ENCODE measurements at regions not wholly inside any gene's neighbourhood (a gene's known extent, or its start where the extent isn't known, plus 50 kb on each side); places are given as distances from the start of the nearest gene placed in this dataset.

DNA sequence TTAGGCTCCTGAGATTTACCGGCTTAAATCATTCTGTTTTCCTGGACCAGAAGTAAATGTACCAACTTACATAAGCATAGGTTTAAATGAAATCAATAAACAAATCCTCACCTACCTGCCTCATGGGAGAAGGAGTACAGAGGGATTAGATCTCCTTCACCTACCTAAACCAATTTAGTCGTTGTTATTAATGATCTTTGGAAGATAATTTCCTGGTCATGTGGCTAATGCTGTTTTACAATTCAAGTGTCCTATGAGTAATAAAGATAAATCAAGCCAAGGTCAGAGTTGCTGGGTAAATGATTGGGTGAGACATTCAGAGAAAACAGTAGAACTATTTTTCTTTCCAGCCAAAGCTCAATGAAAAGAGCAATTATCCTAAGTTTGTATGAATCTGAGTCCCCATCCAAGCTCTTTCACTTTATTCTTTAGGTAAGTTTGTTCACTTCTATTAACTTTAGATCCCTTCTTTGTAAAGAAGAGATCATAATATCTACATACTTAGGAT lies 423.0 kb upstream of the FAM241A start:
- FAIRE-seq (no peak), DNase-seq (ENCODE audit: low read depth, low spot score) (no peak), ATAC-seq (no peak)
- Histone ChIP-seq H3K4me1 (ENCODE audit: control insufficient read depth, insufficient read depth, low read length) (no peaks in the 10 kb centered on the region), H3K4me2 (ENCODE audit: control insufficient read depth, insufficient read depth) (no peak overlapping the region), H3K4me3 (no peak overlapping the region), H2AFZ (ENCODE audit: control insufficient read depth, low read depth, low read length) (no peak overlapping the region), H3K79me2 (ENCODE audit: control insufficient read depth, insufficient read depth, low read length) (no peaks in the 10 kb centered on the region), H3K27me3 (replicated peaks in 1 of 2; ENCODE audit: control insufficient read depth in 2 of 2, insufficient read depth in 2 of 2, low read length in 1 of 2) (no peaks in the 10 kb centered on the region), H3K9ac (ENCODE audit: control insufficient read depth, insufficient read depth, low read length) (no peak overlapping the region), H3K36me3 (ENCODE audit: control insufficient read depth in 2 of 2, insufficient read depth in 2 of 2, low read length in 1 of 2) (no peaks in the 10 kb centered on the region), H4K20me1 (ENCODE audit: control insufficient read depth, insufficient read depth) (no peaks in the 10 kb centered on the region), H3K27ac (ENCODE audit: control insufficient read depth, insufficient read depth) (no peak overlapping the region), H3K9me3 (replicated peaks; ENCODE audit: control insufficient read depth, insufficient read depth, low read length) (no peaks in the 10 kb centered on the region)
- BruUV-seq (replicated peaks), result no TSS peak
- POLR2A ChIA-PET, result no interaction called here
- intact Hi-C loops (cut with micrococcal nuclease; ENCODE audit: unreplicated experiment) (no loop called here), in situ Hi-C loops (cut with MboI) (no loop called here)
- RAD21 ChIA-PET (ENCODE audit: unreplicated experiment), result no interaction called here
- SMC1A ChIA-PET (ENCODE audit: uncharacterized antibody, unreplicated experiment), result interaction anchor here (0.6 kb wide), 1 partner anchor 106 kb away, joined by 3 read pairs; no protein-coding TSS in a partner anchor
- TF ChIP-seq ZNF622 (IDR thresholded peaks at IDR 0.05) (no peak), NR2C1 (IDR thresholded peaks at IDR 0.05) (no peak), EP300 (IDR thresholded peaks at IDR 0.05; ENCODE audit: borderline replicate concordance in 1 of 2, control insufficient read depth in 1 of 2, low read depth in 2 of 2, low read length in 2 of 2) (no peak), MEF2A (IDR thresholded peaks at IDR 0.05; ENCODE audit: insufficient read depth, low read depth, low read length) (no peak), RAD51 (IDR thresholded peaks at IDR 0.05) (no peak), ATF7 (IDR thresholded peaks at IDR 0.05; ENCODE audit: low read depth) (no peak), NFXL1 (IDR thresholded peaks at IDR 0.05; ENCODE audit: borderline replicate concordance) (no peak), PML (IDR thresholded peaks at IDR 0.05; ENCODE audit: low read length) (no peak), NRF1 (conservative IDR thresholded peaks at IDR 0.05; ENCODE audit: low read depth, low read length) (no peak), HDAC2 (IDR thresholded peaks at IDR 0.05) (no peak), BRCA1 (IDR thresholded peaks at IDR 0.05; ENCODE audit: low read depth, low read length) (no peak), CHD4 (IDR thresholded peaks at IDR 0.05) (no peak), MYB (IDR thresholded peaks at IDR 0.05; ENCODE audit: borderline replicate concordance, low read depth, low read length) (no peak)
- TF ChIP-seq, protein P1, sequence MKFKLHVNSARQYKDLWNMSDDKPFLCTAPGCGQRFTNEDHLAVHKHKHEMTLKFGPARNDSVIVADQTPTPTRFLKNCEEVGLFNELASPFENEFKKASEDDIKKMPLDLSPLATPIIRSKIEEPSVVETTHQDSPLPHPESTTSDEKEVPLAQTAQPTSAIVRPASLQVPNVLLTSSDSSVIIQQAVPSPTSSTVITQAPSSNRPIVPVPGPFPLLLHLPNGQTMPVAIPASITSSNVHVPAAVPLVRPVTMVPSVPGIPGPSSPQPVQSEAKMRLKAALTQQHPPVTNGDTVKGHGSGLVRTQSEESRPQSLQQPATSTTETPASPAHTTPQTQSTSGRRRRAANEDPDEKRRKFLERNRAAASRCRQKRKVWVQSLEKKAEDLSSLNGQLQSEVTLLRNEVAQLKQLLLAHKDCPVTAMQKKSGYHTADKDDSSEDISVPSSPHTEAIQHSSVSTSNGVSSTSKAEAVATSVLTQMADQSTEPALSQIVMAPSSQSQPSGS (IDR thresholded peaks at IDR 0.05; ENCODE audit: low read length), result no peak
- TF ChIP-seq, protein P2, sequence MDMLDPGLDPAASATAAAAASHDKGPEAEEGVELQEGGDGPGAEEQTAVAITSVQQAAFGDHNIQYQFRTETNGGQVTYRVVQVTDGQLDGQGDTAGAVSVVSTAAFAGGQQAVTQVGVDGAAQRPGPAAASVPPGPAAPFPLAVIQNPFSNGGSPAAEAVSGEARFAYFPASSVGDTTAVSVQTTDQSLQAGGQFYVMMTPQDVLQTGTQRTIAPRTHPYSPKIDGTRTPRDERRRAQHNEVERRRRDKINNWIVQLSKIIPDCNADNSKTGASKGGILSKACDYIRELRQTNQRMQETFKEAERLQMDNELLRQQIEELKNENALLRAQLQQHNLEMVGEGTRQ (IDR thresholded peaks at IDR 0.05; ENCODE audit: borderline replicate concordance, low read depth, low read length), result no peak
- TF ChIP-seq, protein P3, sequence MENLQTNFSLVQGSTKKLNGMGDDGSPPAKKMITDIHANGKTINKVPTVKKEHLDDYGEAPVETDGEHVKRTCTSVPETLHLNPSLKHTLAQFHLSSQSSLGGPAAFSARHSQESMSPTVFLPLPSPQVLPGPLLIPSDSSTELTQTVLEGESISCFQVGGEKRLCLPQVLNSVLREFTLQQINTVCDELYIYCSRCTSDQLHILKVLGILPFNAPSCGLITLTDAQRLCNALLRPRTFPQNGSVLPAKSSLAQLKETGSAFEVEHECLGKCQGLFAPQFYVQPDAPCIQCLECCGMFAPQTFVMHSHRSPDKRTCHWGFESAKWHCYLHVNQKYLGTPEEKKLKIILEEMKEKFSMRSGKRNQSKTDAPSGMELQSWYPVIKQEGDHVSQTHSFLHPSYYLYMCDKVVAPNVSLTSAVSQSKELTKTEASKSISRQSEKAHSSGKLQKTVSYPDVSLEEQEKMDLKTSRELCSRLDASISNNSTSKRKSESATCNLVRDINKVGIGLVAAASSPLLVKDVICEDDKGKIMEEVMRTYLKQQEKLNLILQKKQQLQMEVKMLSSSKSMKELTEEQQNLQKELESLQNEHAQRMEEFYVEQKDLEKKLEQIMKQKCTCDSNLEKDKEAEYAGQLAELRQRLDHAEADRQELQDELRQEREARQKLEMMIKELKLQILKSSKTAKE (IDR thresholded peaks at IDR 0.05; ENCODE audit: low read depth, poor library complexity, severe bottlenecking), result no peak
- TF ChIP-seq, protein P4, sequence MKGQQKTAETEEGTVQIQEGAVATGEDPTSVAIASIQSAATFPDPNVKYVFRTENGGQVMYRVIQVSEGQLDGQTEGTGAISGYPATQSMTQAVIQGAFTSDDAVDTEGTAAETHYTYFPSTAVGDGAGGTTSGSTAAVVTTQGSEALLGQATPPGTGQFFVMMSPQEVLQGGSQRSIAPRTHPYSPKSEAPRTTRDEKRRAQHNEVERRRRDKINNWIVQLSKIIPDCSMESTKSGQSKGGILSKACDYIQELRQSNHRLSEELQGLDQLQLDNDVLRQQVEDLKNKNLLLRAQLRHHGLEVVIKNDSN (IDR thresholded peaks at IDR 0.05; ENCODE audit: borderline replicate concordance, extremely low read length, insufficient read depth, low read depth, low read length), result no peak
- 45% methylated on average over 2 of the region's 2 CpGs for WGBS (ENCODE audit: insufficient coverage, insufficient replicate concordance, low lambda C conversion rate, missing lambda C conversion rate)
- CTCF ChIA-PET, result no interaction called here
